COR-L47 (cell line): ENCODE measurements at regions not wholly inside any gene's neighbourhood (a gene's known extent, or its start where the extent isn't known, plus 50 kb on each side); places are given as distances from the start of the nearest gene placed in this dataset.
"Not testable (repeated sequence)": the region's sequence is repeated elsewhere in the genome, so short reads cannot be mapped to it uniquely, and the experiment has no call there.

ENCODE experiments used
- DNase-seq: peaks from one replicate; lab custom pipeline; 2025; lab: John Stamatoyannopoulos, UW

- DNase-seq: no peak
Observed at GRCh38 chr3:191869738-191870415, 408.9 kb downstream of the PYDC2 start.

DNA sequence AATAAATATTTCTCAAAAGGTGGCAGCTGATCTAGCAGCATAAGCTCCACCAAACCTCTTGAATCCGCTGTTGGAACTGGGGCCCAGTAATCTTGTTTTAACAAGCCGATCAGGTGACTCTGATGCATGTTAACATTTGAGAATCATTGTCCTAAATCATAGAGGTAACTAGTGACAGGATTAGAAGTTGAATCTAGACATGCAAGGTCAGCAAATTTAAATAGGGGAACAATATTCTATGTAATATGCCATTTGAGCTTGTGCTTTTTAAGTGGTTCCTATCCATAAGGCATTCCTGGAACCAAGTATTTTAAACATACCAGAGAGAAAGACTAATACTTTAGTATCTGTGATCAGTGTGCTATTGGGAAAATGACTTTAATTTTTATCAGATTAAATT, 412.8 kb downstream of the PYDC2 start:
- DNase-seq: no peak

DNA sequence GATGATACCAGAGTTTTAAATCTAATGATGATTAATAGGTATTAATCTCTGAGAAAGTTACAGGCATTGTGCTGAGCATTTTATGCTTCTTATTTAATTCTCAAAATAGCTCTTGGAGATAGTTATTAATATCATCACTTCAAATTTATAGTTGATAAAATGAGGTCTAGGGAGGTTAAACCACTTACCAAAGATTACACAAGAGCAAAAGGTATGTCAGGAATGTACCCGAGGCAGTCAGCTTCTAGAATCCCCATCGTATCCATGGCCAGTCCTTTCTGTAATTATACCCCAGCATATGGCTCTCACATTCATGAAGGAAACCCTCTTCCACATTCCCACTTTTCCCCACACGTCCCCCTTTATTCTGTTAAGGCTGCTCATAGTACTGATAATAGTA, 421.3 kb downstream of the PYDC2 start:
- no peak for DNase-seq

DNA sequence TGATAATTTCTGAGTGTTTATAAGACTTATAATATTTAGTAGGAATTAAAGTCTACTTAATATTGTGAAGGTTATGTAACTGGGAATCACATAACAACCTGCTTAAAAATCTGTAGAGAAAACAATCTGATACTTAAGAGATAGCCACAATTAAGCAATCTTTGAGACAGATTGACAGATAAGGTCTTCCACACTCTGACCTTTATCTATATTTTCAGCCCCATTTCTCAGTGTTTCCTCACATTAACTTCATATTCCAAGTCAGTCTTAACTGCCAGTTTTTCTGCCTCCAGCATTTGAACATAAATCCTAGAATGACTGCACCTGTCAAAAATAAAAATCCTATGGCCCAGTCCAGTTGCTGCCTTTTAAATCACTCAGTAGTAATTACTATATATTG, 423.2 kb downstream of the PYDC2 start:
- DNase-seq: no peak

GRCh38 chr3:191889106-191889505, 428.1 kb downstream of the PYDC2 start:
- no peak for DNase-seq

GRCh38 chr3:191889756-191890155, 428.8 kb downstream of the PYDC2 start:
- DNase-seq: no peak

GRCh38 chr3:191894406-191894805, 433.4 kb downstream of the PYDC2 start:
- no peak for DNase-seq

DNA sequence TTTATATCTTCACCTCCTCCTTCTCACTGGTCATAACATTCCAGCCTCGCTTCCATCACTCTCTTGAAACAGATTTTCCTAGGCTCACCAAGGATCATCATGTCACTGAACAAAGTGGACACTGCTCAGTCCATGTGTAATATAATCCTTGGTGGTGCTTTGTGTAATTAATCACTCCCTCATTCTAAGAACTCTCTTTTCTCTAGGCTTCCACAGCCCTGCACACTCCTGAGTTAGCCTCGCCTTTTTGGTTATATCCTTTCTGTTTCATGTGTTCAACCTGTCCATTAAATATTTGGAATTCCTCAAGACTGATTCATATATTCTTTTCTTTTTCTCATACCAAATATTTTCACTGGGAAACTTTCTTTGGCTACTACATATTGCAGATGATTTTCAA, 440.8 kb downstream of the PYDC2 start:
- no peak for DNase-seq

DNA sequence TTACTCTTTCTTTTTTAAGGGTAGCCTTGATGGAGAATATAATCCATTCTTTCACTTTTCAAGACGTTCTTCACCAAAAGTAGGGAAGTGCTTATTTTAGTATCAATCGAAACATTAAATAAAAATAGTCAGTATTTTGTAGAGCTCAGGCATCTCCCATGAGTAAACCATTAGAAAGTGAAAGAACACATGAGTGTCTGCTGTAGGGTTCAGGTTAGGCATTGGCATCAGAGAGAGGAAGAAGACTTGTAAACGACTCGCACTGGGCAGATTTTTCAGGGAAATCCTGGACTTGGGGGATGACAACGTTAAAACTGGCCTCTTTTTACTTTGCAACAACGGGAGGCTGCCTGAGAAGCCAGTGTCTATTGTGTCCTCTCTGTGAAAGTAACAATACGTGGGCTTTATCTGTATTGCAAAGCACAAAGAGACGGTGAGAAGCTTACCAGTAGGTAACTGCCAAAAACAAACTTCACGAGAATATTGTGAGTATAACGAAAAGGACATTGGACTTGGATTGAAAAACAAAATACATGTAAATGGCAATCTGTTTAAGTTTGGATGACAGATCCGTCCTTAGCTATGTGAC, 451.7 kb downstream of the PYDC2 start:
- DNase-seq: no peak

- no peak for DNase-seq
Observed at GRCh38 chr3:191915712-191916111, 454.7 kb downstream of the PYDC2 start.

DNA sequence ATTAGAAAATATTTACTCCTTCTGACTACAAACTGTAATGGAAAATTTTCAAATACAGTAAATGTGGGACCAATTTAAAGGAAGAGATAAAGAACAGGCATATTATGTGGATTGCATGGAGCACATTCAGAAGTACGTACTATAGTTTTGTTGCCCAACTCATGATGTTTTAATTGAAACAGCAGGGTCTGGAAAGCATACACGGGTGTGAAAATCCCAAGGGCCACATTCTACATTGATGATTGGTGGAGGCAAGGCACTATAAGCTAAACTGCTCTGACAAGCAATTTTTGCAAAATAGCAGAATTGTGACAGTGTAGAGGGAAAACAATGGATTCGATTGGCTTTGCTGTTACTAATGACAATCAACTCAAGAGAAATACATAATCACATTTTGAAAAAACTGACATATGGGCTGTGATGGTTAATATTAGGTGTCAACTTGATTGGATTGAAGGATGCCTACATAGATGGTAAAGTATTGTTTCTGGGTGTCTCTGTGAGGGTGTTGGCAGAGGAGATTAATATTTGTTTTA, 458.6 kb downstream of the PYDC2 start:
- DNase-seq: no peak

DNA sequence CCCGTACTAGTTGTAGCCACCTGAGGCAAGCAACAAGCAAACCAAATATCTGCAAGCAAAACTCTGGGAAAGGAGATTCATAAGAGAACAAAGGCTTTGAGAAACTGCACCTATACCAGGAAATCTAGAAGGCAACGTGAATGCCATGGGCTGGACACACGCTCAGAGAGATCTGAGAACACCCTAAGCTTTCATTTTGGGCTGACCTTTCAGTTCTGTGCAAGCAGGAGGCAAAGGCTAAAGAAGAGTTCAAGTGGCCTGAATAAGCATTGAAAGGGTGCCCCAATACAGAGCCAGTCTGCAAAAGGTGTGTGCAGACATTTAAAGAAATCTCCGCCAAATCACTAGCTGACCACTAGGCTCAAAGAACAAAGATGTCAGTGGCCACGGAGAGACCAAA, 461.6 kb downstream of the PYDC2 start:
- no peak for DNase-seq

DNA sequence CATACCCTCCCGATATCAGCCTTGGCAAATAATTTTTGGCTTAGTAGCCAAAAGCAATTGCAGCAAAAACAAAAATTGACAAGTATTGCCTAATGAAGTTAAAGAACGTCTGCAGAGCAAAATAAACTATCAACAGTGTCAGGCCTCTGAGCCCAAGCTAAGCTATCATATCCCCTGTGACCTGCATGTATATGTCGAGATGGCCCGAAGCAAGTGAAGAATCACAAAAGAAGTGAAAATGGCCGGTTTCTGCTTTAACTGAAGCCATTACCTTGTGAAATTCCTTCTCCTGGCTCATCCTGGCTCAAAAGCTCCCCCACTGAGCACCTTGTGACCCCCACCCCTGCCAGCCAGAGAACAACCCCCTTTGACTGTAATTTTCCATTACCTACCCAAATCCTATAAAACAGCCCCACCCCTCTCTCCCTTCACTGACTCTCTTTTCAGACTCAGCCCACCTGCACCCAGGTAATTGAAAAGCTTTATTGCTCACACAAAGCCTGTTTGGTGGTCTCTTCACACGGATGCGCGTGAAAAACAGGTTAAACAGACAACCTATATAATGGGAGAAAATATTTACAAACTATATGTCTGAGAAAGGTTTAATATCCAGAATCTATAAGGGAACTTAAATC, 466.3 kb downstream of the PYDC2 start:
- DNase-seq: not testable (repeated sequence)

GRCh38 chr3:191927998-191928397, 467.0 kb downstream of the PYDC2 start:
- DNase-seq: not testable (repeated sequence)

- no peak for DNase-seq
Observed at GRCh38 chr3:191944835-191945234, 483.9 kb downstream of the PYDC2 start.

DNA sequence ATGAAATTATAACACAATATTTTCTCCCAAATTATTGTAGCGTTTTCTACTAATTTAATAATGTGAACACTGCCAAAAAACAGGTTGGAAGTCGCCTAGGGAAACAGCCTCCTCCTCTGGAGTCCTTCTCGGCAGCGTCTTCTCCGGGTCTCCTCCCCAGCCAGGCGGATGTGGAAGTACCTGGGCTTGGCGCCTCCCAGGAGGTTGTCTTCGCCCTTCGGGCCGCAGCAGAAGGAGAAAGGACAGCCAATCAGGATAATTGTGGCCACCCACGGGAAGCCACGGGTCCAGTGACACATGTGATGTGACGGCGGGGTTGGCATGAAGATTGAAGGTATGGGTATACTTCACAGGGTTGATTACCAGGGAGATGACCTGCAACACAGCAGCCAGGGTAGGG, 491.2 kb downstream of the PYDC2 start:
- DNase-seq: no peak

- no peak for DNase-seq
Observed at GRCh38 chr3:191952609-191953008, 491.6 kb downstream of the PYDC2 start.

DNA sequence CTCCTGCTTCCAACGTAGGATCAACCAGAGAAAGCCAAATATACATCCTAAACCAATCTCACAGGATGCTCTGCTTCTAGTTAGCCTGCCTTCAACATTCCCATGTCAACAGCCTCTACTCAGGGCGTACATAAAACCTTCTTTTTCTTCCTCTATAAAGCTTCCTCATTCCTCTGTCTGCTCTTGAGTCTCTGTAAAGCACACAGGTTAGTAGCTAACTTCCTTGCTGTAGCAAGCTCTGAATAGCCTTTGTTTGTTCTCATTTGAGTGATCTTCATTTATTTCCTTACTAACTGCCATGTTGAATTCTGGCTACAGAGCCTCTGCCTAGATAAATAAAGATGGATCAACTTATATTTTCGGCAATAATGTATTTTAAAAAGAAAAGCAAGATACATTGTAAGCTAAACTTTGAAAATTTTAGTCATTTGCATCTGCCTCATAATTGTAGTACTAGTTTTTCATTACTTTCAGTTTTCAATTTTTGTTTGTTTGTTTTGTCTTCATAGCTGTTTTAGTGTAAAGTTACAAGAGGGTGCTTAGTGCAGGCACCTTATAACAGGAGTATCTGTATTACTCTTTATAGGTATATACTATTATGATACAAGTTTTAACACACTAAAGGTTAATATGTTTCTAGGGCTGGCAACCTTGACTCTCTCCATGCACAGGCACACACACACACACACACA, 498.2 kb downstream of the PYDC2 start:
- no peak for DNase-seq

- DNase-seq: no peak
Observed at GRCh38 chr3:191959876-191960413, 499.0 kb downstream of the PYDC2 start.

DNA sequence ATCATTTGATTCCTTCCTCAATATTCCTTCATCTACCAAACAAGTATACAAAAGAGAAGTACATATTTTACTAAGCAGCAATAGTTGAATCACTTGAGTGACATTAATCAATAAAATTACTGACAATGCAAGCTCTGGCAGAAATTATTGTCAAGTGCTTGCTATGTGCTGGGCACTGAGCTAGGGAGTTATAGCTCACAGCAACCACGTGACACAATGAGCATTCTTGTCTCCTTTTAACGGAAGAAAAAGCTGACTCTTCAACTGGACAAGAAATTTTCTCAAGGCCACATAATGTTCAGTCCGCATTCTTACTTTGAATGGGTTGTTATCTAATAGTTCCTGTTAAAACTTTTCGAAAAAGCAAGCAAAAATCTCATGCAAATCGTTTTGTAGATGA, 500.1 kb downstream of the PYDC2 start:
- no peak for DNase-seq

- DNase-seq: no peak
Observed at GRCh38 chr3:191961529-191961928, 500.6 kb downstream of the PYDC2 start.

GRCh38 chr3:191962324-191962723, 501.4 kb downstream of the PYDC2 start:
- no peak for DNase-seq
